Motor neuron (in vitro differentiated cells): ENCODE measurements at regions not wholly inside any gene's neighbourhood (a gene's known extent, or its start where the extent isn't known, plus 50 kb on each side); places are given as distances from the start of the nearest gene placed in this dataset.

ENCODE experiments used
- ATAC-seq, 8 experiments: fragments of 200-7000 bp; cut with Tn5 transposase; replicated peaks in 6 of 8; 2 replicates each; pipeline ENCODE4 v1.8.0; 2021; ENCODE audit warnings: mild to moderate bottlenecking in 8 of 8, moderate library complexity in 8 of 8
- H3K27ac ChIP-seq, 2 donors: fragments of 250-450 bp; sonication (Bioruptor Pico); 2 replicates each; pipeline ENCODE4 v1.9.0; 2021; ENCODE audit warnings: antibody characterized with exemption in 2 of 2, mild to moderate bottlenecking in 2 of 2, moderate library complexity in 1 of 2
- H3K4me1 ChIP-seq, 2 donors: fragments of 250-450 bp; sonication (Bioruptor Pico); replicated peaks in 1 of 2; 2 replicates each; pipeline ENCODE4 v1.6.1; 2021; ENCODE audit warnings: antibody characterized with exemption in 2 of 2, mild to moderate bottlenecking in 2 of 2, moderate library complexity in 1 of 2
- H3K4me3 ChIP-seq, 5 donors: fragments of 250-450 bp; sonication (Bioruptor Pico); 2 replicates each; pipeline ENCODE4 v1.9.0; 2021; ENCODE audit warnings: antibody characterized with exemption in 5 of 5, mild to moderate bottlenecking in 5 of 5, moderate library complexity in 4 of 5
- WGBS, 10 experiments: fragments of 450-650 bp; shearing (Covaris generic); methylation state at CpG; one replicate each; pipeline ENCODE4 v1.0.0; 2022; 5-methylcytosine and 5-hydroxymethylcytosine counted together
- in situ Hi-C, 9 experiments: fragments of 400-800 bp; cut with MboI; loops; one replicate each; pipeline ENCODE4 v1.15.0; 2021; ENCODE audit warnings: low sequenced_read_pairs in 9 of 9, low pct_unique_long_range_greater_than_20kb in 2 of 9; ENCODE audit not compliant: unreplicated experiment in 9 of 9

DNA sequence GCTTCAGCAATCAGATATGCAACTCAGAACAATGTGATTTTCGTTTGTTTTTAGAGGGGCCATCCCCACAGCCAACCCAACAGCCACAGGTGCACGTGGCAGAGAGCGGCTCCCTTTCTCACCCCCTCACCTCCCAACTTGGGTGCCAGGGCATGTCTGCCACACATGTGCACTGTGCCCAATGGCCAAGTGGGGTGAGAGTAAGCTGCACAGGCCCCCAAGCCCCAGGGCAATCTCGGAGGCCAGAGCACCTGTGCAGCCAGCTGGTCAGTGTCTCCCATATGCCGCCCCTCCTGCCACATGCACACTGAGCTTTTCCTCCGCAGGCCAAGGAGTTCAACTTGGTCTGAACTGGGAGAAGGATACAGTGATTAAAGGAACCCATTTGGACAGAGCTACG lies 1130.2 kb downstream of the DSC3 start:
- no peaks in the 10 kb centered on the region for H3K4me1 ChIP-seq
- no peak overlapping the region for H3K4me3 ChIP-seq
- H3K27ac ChIP-seq: no peak overlapping the region
- in situ Hi-C loops: loop anchor here in 1 of 9 experiments (25.0 kb wide), 1 partner anchor 100 kb away; no protein-coding TSS in a partner anchor
- ATAC-seq: no peak
- 20 to 100% (median 70%) methylated on average over 1 to 7 of the region's 7 CpGs; no CpG with 5 or more reads in 3 of the 10 experiments for WGBS, 10 experiments

DNA sequence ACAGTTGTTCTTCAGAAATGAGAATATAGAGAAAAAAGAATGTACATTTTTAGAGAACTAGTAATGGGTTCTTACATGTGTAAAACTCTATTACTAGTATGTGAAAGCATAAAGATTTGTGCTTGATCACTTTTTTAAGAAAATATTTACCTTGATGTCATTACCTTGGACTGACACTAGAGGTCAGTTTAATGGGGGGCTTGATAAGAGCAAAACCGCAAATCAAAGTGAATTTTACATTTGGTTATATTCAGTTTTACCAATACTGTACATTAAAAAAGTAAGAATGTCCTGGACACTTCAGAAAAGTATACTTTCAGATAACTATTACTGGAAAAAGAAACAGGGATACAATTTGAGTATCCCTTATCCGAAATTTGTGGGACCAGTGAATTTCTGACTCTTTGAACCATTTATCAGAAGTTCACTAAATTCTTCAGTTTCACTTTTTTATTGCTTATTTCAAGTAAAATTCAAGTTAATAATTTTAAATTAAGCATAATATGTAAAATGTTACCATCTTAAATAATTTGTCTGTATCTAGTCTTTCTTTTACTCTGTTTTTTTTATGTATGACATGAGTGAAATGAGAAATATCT lies 1149.5 kb downstream of the DSC3 start:
- Histone ChIP-seq H3K27ac (no peak overlapping the region), H3K4me1 (no peaks in the 10 kb centered on the region), H3K4me3 (no peak overlapping the region)
- ATAC-seq: no peak
- WGBS, 10 experiments: 22 to 100% (median 86%) methylated on average over 1 to 2 of the region's 2 CpGs; no CpG with 5 or more reads in 1 of the 10 experiments
- in situ Hi-C loops: loop anchor here in 2 of 9 experiments (25.0 kb wide), 2 partner anchors 369 to 994 kb away; no protein-coding TSS in a partner anchor

DNA sequence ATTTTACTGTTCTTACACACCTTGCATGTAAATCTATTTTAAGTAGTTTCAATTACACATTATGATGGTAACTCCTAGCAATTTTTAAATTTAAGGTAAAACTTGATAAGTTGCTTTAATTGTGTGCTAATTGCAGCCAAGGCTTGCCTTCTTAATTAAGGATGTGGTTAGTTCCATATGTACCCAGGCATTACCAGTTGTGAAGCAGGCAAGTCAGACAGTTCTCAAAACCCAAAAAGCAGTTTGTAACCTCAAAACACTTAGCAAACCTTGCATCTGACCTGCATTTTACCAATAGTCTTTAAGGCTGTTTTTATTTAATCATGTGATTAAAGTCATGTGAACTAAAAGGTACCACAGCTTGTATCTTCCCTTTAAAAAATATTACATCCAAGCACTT lies 1159.4 kb downstream of the DSC3 start:
- in situ Hi-C loops: loop anchor here in 3 of 9 experiments (10.0 to 25.0 kb wide), 3 partner anchors 379 to 1004 kb away; no protein-coding TSS in a partner anchor
- Histone ChIP-seq H3K27ac (no peak overlapping the region), H3K4me1 (no peaks in the 10 kb centered on the region), H3K4me3 (no peak overlapping the region)
- no peak for ATAC-seq

- no peak for ATAC-seq
- WGBS, 10 experiments: 0 to 93% (median 50%) methylated on average over 1 of the region's 1 CpG; no CpG with 5 or more reads in 1 of the 10 experiments
- in situ Hi-C loops: loop anchor here in 3 of 9 experiments (10.0 to 25.0 kb wide), 3 partner anchors 380 to 1005 kb away; no protein-coding TSS in a partner anchor
Measured at GRCh38 chr18:29882620-29883019, 1159.9 kb downstream of the DSC3 start.

DNA sequence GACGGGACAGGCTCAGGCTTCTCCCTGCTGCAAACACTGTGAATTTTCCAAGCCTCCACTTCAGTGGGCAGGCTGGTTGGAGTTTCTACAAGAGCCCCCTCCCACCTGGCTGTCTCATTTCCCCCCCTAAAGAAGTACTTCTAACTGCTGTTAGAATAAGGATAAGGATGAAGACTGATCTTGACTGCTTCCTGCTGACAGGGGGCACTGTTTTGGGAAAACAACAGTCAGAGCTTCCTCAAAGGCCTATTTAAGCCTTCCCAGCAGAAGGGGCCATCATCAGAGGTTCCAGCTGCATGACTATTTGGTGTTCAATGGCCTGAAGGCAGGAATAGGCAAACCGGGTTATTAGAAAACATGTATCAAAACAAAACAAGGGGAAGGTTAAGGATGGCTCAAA lies 1162.8 kb downstream of the DSC3 start:
- in situ Hi-C loops: loop anchor here in 3 of 9 experiments (10.0 to 25.0 kb wide), 3 partner anchors 383 to 1008 kb away; no protein-coding TSS in a partner anchor
- 0 to 100% (median 67%) methylated on average over 1 of the region's 2 CpGs; no CpG with 5 or more reads in 5 of the 10 experiments for WGBS, 10 experiments
- ATAC-seq: no peak

More at GRCh38 chr18:29882620-29883019, 1159.9 kb downstream of the DSC3 start:
- Histone ChIP-seq H3K4me1 (no peaks in the 10 kb centered on the region), H3K4me3 (no peak overlapping the region), H3K27ac (no peak overlapping the region)

GRCh38 chr18:29874519-29875098 lies 1167.9 kb downstream of the DSC3 start:
- ATAC-seq: peak in 2 of 8 experiments; percentile 52 to 76
- in situ Hi-C loops: loop anchor here in 2 of 9 experiments (25.0 kb wide), 2 partner anchors 388 to 1013 kb away; no protein-coding TSS in a partner anchor
- no peaks in the 10 kb centered on the region for H3K4me1 ChIP-seq
- no peak overlapping the region for H3K4me3 ChIP-seq
- no peak overlapping the region for H3K27ac ChIP-seq
- WGBS, 10 experiments: 0 to 100% (median 83%) methylated on average over 1 to 3 of the region's 3 CpGs; no CpG with 5 or more reads in 1 of the 10 experiments

More for the DNA sequence above, 1162.8 kb downstream of the DSC3 start:
- no peak overlapping the region for H3K4me3 ChIP-seq
- H3K4me1 ChIP-seq: no peaks in the 10 kb centered on the region
- H3K27ac ChIP-seq: no peak overlapping the region

DNA sequence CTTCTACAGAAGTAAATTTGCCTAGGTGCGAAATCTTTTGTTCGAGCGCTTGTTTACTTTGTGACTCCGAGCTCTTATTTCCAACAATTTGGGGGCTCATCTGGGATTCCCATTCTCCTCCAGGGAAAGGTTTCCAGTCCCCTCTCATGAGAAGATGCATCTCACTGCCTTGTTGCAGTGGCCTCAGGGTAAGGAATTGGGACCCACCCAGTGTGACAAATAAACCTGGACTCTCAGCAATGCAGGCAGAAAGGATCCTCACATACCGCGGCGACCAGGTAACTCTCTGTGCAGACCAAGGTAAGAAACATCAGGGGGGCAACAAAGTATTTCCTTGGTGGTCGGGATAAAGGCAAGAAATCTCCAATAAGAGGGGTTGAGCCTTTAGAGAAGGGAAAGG lies 1169.3 kb downstream of the DSC3 start:
- H3K4me3 ChIP-seq: no peak overlapping the region
- H3K27ac ChIP-seq: no peak overlapping the region
- 33 to 98% (median 91%) methylated on average over 2 to 8 of the region's 8 CpGs for WGBS, 10 experiments
- in situ Hi-C loops: no loop called here
- H3K4me1 ChIP-seq: no peaks in the 10 kb centered on the region
- ATAC-seq: no peak

DNA sequence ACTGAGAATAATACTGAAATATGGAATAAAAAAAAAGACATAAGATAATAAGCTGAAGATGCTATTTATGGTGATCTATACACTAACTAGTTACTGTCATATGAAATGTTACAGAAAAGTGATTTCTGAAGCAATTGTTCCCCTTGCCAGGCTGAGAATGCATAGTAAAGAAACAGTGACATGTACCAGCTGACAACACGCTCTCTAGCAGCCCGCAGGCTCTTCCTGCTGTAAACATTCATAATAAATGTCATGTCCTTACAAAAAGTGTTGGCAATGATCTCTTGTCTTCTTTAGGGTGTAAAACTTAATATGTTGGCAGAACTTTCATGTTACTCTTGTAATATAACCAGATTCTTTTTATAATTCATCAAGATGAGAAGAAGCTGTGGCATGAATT lies 1171.3 kb downstream of the DSC3 start:
- H3K4me1 ChIP-seq: no peaks in the 10 kb centered on the region
- 0 to 100% (median 85%) methylated on average over 1 to 2 of the region's 2 CpGs; no CpG with 5 or more reads in 1 of the 10 experiments for WGBS, 10 experiments
- ATAC-seq: no peak
- in situ Hi-C loops: no loop called here
- H3K27ac ChIP-seq: no peak overlapping the region
- no peak overlapping the region for H3K4me3 ChIP-seq

DNA sequence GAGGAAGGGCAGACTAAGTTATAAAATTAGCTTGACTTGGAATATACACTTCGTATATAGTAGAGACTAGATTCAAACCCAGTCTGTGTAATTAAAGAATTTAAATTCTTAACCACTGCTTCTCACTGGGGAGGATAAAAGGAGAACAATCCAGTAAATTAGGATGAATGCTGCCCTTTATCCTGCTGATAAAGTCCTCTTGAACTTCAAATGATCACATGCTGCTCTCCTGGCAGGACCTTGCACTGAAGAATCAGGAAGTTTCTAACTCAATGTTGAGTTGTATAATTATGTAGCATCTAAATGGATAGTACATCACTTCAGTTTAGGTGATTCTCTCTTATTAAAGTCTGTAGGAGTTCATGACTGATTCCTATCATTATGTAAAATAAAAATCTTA lies 1179.7 kb downstream of the DSC3 start:
- 0 to 63% (median 29%) methylated on average over 1 of the region's 1 CpG; no CpG with 5 or more reads in 2 of the 10 experiments for WGBS, 10 experiments
- ATAC-seq: no peak
- Histone ChIP-seq H3K4me1 (no peaks in the 10 kb centered on the region), H3K27ac (no peak overlapping the region), H3K4me3 (no peak overlapping the region)
- in situ Hi-C loops: loop anchor here in 1 of 9 experiments (10.0 kb wide), 1 partner anchor 412 kb away; no protein-coding TSS in a partner anchor

DNA sequence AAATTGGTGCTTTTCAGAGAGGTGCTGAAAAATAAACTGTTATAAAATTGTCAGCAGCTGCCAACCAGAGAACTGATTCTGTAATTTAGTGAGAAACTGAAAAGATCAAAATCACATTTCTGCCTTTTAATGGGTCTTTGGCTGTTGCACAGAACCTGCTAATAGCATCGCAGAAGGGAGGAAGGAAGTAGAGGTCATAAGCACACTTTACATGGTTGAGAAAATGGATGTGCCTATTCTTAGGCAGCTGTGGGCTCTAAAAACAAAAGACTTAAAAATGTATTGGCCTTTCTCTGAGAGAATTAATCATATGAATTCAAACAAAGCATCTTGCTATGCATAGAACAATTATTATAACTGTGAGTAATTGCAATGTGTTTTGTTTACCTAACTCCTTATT lies 1186.9 kb downstream of the DSC3 start:
- H3K27ac ChIP-seq: no peak overlapping the region
- H3K4me1 ChIP-seq: peaks cover 0 to 16% of the 10 kb centered on the region in 2 donors
- H3K4me3 ChIP-seq: no peak overlapping the region
- in situ Hi-C loops: no loop called here
- ATAC-seq: peak in 3 of 8 experiments; percentile 24 to 79 (median 54)
- WGBS, 10 experiments: 0 to 92% (median 64%) methylated on average over 1 of the region's 1 CpG; no CpG with 5 or more reads in 4 of the 10 experiments

- no peak for ATAC-seq
- no peak overlapping the region for H3K27ac ChIP-seq
- H3K4me3 ChIP-seq: no peak overlapping the region
- in situ Hi-C loops: no loop called here
- H3K4me1 ChIP-seq: peaks cover 0 to 16% of the 10 kb centered on the region in 2 donors
Measured at GRCh38 chr18:29853126-29853525, 1189.4 kb downstream of the DSC3 start.

GRCh38 chr18:29849144-29849543 lies 1193.4 kb downstream of the DSC3 start:
- Histone ChIP-seq H3K4me1 (peaks cover 0 to under 1% of the 10 kb centered on the region in 2 donors), H3K27ac (no peak overlapping the region), H3K4me3 (no peak overlapping the region)
- peak in 1 of 8 experiments; percentile 70 for ATAC-seq
- WGBS, 10 experiments: 40% methylated on average over 1 of the region's 1 CpG; no CpG with 5 or more reads in 9 of the 10 experiments
- in situ Hi-C loops: no loop called here

DNA sequence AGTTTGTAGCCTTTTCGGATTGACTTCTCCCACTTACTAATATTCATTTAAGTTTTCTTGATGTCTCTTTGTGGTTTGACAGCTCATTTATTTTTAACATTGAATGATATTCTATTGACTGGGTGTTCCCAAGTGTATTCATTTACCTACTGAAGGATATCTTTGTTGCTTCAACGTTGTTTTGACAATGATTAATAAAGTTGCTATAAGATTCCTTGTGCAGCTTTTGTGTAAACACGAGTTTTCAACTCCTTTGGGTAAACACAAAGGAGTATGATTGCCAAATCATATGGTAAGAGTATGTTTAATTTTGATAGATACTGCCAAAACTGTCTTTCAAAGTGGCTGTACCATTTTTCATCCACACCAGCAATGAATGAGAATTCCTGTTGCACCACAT lies 1200.9 kb downstream of the DSC3 start:
- 2 to 86% (median 14%) methylated on average over 1 to 3 of the region's 3 CpGs; no CpG with 5 or more reads in 1 of the 10 experiments for WGBS, 10 experiments
- Histone ChIP-seq H3K4me1 (peaks cover 0 to 2% of the 10 kb centered on the region in 2 donors), H3K4me3 (no peak overlapping the region), H3K27ac (no peak overlapping the region)
- ATAC-seq: no peak
- in situ Hi-C loops: no loop called here
